K562 (cell line): ENCODE measurements at regions not wholly inside any gene's neighbourhood (a gene's known extent, or its start where the extent isn't known, plus 50 kb on each side); places are given as distances from the start of the nearest gene placed in this dataset.
A peak's percentile ranks its signal among the peaks of the same experiment; 100 is the strongest.

Experiments
- ATAC-seq: fragments of 200-7000 bp; cut with Tn5 transposase; 3 replicates; pipeline ENCODE4 v1.9.1; 2020; ENCODE audit warnings: moderate library complexity
- BruUV-seq: library from RNA; stranded (reverse); fragments of 400-500 nt; replicated peaks from 2 replicates; lab custom pipeline; 2021; lab: Mats Ljungman, UMichigan
- CTCF ChIA-PET: fragments of 300-600 bp; formaldehyde crosslinking; extraction: SDS; loops from one replicate; lab custom pipeline; 2021; ENCODE audit warnings: low intra/inter-chr PET ratio; lab: Yijun Ruan, JAX
- POLR2A ChIA-PET: fragments of 300-600, 350-650 bp; sonication (Branson Sonifier 250); formaldehyde crosslinking; extraction: SDS; loops from one replicate; lab custom pipeline; 2021; ENCODE audit warnings: antibody characterized with exemption, inconsistent platforms; lab: Yijun Ruan, JAX
- DNase-seq, 4 experiments: peaks; one replicate each; pipeline versions ENCODE4 v3.0.0 to v3.0.0-alpha.2; 2011 to 2018; ENCODE audit warnings: low spot score in 3 of 4, mixed read lengths in 3 of 4; ENCODE audit errors: extremely low read depth in 1 of 4
- FAIRE-seq: peaks from 2 replicates; lab custom pipeline; 2011; peaks lifted over from hg19 to GRCh38; lab: Jason Lieb, UNC
- H2AFZ ChIP-seq: 2 replicates; pipeline ENCODE4 v1.6.0; 2011; ENCODE audit warnings: low read depth, low read length, control low read depth, inconsistent platforms
- H3K27ac ChIP-seq: fragments of 200-600 bp; 3 replicates; pipeline ENCODE4 v1.8.0; 2011; ENCODE audit warnings: low read depth, mild to moderate bottlenecking, control low read depth, inconsistent platforms, low read length, moderate library complexity, mixed read lengths; ENCODE audit errors: extremely low read depth
- H3K27me3 ChIP-seq, 2 experiments: fragments of 300-600 bp in 1 of 2; 2 replicates in 1 of 2; 3 replicates in 1 of 2; pipeline versions ENCODE4 v1.6.0 to v1.8.0; 2011; ENCODE audit warnings: inconsistent platforms in 2 of 2, low read length in 2 of 2, mild to moderate bottlenecking in 1 of 2, mixed read lengths in 1 of 2, moderate library complexity in 1 of 2; ENCODE audit not compliant: control insufficient read depth in 2 of 2, insufficient read depth in 2 of 2
- H3K36me3 ChIP-seq: fragments of 300-600 bp; 3 replicates; pipeline ENCODE4 v1.8.0; 2011; ENCODE audit warnings: mild to moderate bottlenecking, low read length, inconsistent platforms; ENCODE audit not compliant: control insufficient read depth, insufficient read depth
- H3K4me1 ChIP-seq, 2 experiments: fragments of 200-600 bp in 1 of 2; replicated peaks in 1 of 2; 2 replicates in 1 of 2; 3 replicates in 1 of 2; pipeline versions ENCODE4 v1.5.1 to v1.8.0; 2011; ENCODE audit warnings: inconsistent platforms in 2 of 2, low read length in 2 of 2, mild to moderate bottlenecking in 1 of 2, mixed read lengths in 1 of 2, moderate library complexity in 1 of 2; ENCODE audit not compliant: control insufficient read depth in 2 of 2, insufficient read depth in 2 of 2
- H3K4me2 ChIP-seq: 2 replicates; pipeline ENCODE4 v1.6.1; 2011; ENCODE audit warnings: low read length, control low read depth, inconsistent platforms, mixed read lengths; ENCODE audit not compliant: insufficient read depth
- H3K4me3 ChIP-seq: fragments of 200-600 bp; sonication (generic), shearing (Covaris generic); 2 replicates; pipeline ENCODE4 v1.5.1; 2016; ENCODE audit warnings: control low read depth, inconsistent platforms
- H3K79me2 ChIP-seq: fragments of 200-600 bp; 3 replicates; pipeline ENCODE4 v1.8.0; 2011; ENCODE audit warnings: low read length, inconsistent platforms; ENCODE audit not compliant: control insufficient read depth, insufficient read depth
- H3K9ac ChIP-seq, 2 experiments: 2 replicates each; pipeline versions ENCODE4 v1.6.0 to v1.6.1; 2011; ENCODE audit warnings: low read depth in 2 of 2, low read length in 2 of 2, control low read depth in 1 of 2, inconsistent platforms in 1 of 2, mild to moderate bottlenecking in 1 of 2, mixed read lengths in 1 of 2; ENCODE audit not compliant: insufficient read depth in 1 of 2
- H3K9me1 ChIP-seq: one replicate; pipeline ENCODE4 v1.6.0; 2011; ENCODE audit warnings: inconsistent platforms, mild to moderate bottlenecking, low read length, moderate library complexity; ENCODE audit not compliant: control insufficient read depth, insufficient read depth
- H3K9me3 ChIP-seq: replicated peaks from 2 replicates; pipeline ENCODE4 v1.5.1; 2011; ENCODE audit warnings: low read depth, low read length, inconsistent platforms; ENCODE audit not compliant: control insufficient read depth, insufficient read depth
- H4K20me1 ChIP-seq: replicated peaks from 2 replicates; pipeline ENCODE4 v1.6.1; 2011; ENCODE audit warnings: low read length, inconsistent platforms, mixed read lengths; ENCODE audit not compliant: control insufficient read depth, insufficient read depth
- BMI1 ChIP-seq: fragments of 150-350 bp; IDR thresholded peaks from 2 replicates; pipeline ENCODE4 v1.6.1; 2014; ENCODE audit warnings: low read length
- DLX4 ChIP-seq: fragments of 250-450 bp; sonication (Bioruptor Pico); IDR thresholded peaks from 2 replicates; pipeline ENCODE4 v1.6.1; 2021; ENCODE audit warnings: mild to moderate bottlenecking
- EHMT2 ChIP-seq: fragments of 450-650 bp; IDR thresholded peaks from 2 replicates; pipeline ENCODE4 v1.6.1; 2018; ENCODE audit warnings: antibody characterized with exemption
- ERF ChIP-seq: fragments of 450-650 bp; formaldehyde crosslinking; IDR thresholded peaks from 2 replicates; pipeline ENCODE4 v1.4.0; 2020; ENCODE audit warnings: mild to moderate bottlenecking, mixed read lengths
- HNRNPUL1 ChIP-seq: fragments of 200-400 bp; formaldehyde crosslinking; IDR thresholded peaks from 2 replicates; pipeline ENCODE4 v1.6.1; 2017; ENCODE audit warnings: low read length
- HSF4 ChIP-seq: fragments of 250-450 bp; sonication (Bioruptor Pico); IDR thresholded peaks from 2 replicates; pipeline ENCODE4 v2.1.2; 2022; ENCODE audit warnings: mild to moderate bottlenecking, moderate library complexity, borderline replicate concordance
- MAFF ChIP-seq: IDR thresholded peaks from 2 replicates; pipeline ENCODE4 v1.6.1; 2012; ENCODE audit warnings: low read length, improper control_type of control experiment
- MAFG ChIP-seq: fragments of 450-650 bp; conservative IDR thresholded peaks from 2 replicates; pipeline ENCODE4 v1.6.1; 2016; ENCODE audit warnings: missing genetic modification characterization, missing compliant biosample characterization
- MAFK ChIP-seq: IDR thresholded peaks from 2 replicates; pipeline ENCODE4 v1.6.1; 2011; ENCODE audit warnings: low read length, improper control_type of control experiment
- MCM5 ChIP-seq: fragments of 450-650 bp; IDR thresholded peaks from 2 replicates; pipeline ENCODE4 v1.6.1; 2016; ENCODE audit warnings: low read depth
- PURB ChIP-seq: sonication (generic); formaldehyde crosslinking; IDR thresholded peaks from 2 replicates; pipeline ENCODE4 v1.9.0; 2021; ENCODE audit warnings: low read depth, mild to moderate bottlenecking, missing genetic modification reagents
- SMAD2 ChIP-seq: fragments of 150-350 bp; IDR thresholded peaks from 2 replicates; pipeline ENCODE4 v1.6.1; 2014; ENCODE audit warnings: low read depth, mild to moderate bottlenecking, low read length
- TAF9B ChIP-seq: fragments of 450-650 bp; IDR thresholded peaks from 2 replicates; pipeline ENCODE4 v1.6.1; 2018; ENCODE audit warnings: mild to moderate bottlenecking; ENCODE audit not compliant: partially characterized antibody
- TFAP4 ChIP-seq: sonication (generic); formaldehyde crosslinking; IDR thresholded peaks from 2 replicates; pipeline ENCODE4 v1.8.0; 2022; ENCODE audit warnings: missing genetic modification reagents, mild to moderate bottlenecking, moderate library complexity, borderline replicate concordance
- ZNF146 ChIP-seq: IDR thresholded peaks from one replicate; pipeline ENCODE4 v1.6.1; 2018; ENCODE audit warnings: missing compliant biosample characterization; ENCODE audit not compliant: unreplicated experiment
- ZNF316 ChIP-seq: fragments of 450-650 bp; IDR thresholded peaks from 2 replicates; pipeline ENCODE4 v1.6.1; 2016
- WGBS: fragments of 100-300 bp; shearing (Covaris generic); methylation state at CpG from one replicate; pipeline ENCODE4 v1.1.6; 2016; ENCODE audit warnings: low coverage, mixed read lengths; ENCODE audit not compliant: insufficient coverage; ENCODE audit errors: missing lambda C conversion rate; 5-methylcytosine and 5-hydroxymethylcytosine counted together
- in situ Hi-C: fragments of 300-500 bp; cut with MboI; formaldehyde crosslinking; loops from 4 replicates; pipeline ENCODE4 v1.15.0; 2018; ENCODE audit warnings: inconsistent platforms, mixed read lengths
- intact Hi-C: fragments of 100-400 bp; cut with micrococcal nuclease; formaldehyde crosslinking; loops from 2 replicates; pipeline ENCODE4 v1.14.2; 2022
- TF ChIP-seq, protein P1 (sequence below): sonication (generic); formaldehyde crosslinking; IDR thresholded peaks from 2 replicates; pipeline ENCODE4 v1.9.0; 2022; ENCODE audit warnings: mild to moderate bottlenecking, missing genetic modification reagents

GRCh38 chr13:83601539-83601938 lies 280.7 kb downstream of the SLITRK1 start (continued):
- TF ChIP-seq, protein P1, sequence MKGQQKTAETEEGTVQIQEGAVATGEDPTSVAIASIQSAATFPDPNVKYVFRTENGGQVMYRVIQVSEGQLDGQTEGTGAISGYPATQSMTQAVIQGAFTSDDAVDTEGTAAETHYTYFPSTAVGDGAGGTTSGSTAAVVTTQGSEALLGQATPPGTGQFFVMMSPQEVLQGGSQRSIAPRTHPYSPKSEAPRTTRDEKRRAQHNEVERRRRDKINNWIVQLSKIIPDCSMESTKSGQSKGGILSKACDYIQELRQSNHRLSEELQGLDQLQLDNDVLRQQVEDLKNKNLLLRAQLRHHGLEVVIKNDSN (CRISPR knock-in tag) = no peak
- TF ChIP-seq ZNF146 (CRISPR knock-in tag) (no peak), HSF4 (CRISPR knock-in tag) (no peak), EHMT2 (no peak)

DNA sequence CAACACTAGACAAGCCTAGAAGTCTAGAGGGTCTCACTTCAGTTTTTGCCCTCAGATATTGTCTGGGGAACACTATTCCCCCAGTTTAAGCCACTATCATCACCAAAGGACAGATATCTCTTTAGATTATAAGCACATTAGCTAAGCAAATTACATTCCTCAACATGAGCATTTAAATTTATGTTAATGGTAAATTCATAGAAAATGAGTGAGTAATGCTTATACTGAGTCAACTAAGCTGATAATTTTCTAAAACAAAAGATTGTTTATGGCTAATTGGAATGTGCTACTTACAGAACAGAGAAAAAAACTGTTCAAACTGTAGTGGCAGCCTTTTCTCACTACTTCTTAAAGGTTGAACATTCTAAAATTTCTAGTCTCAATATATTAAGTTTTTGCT lies 290.2 kb downstream of the SLITRK1 start:
- no TSS peak for BruUV-seq
- no peak for DNase-seq
- Histone ChIP-seq H3K4me2 (no peak overlapping the region), H3K79me2 (no peaks in the 10 kb centered on the region), H3K4me3 (no peak overlapping the region), H3K27me3 (no peaks in the 10 kb centered on the region), H2AFZ (no peak overlapping the region), H3K9me1 (no peaks in the 10 kb centered on the region), H3K4me1 (no peaks in the 10 kb centered on the region), H3K9me3 (no peaks in the 10 kb centered on the region), H3K27ac (no peak overlapping the region), H3K9ac (no peak overlapping the region), H4K20me1 (no peaks in the 10 kb centered on the region), H3K36me3 (no peaks in the 10 kb centered on the region)
- in situ Hi-C loops = no loop called here
- TF ChIP-seq MCM5 = no peak
- intact Hi-C loops = no loop called here
- FAIRE-seq = no peak
- POLR2A ChIA-PET = no interaction called here
- CTCF ChIA-PET = no interaction called here
- no peak for ATAC-seq

DNA sequence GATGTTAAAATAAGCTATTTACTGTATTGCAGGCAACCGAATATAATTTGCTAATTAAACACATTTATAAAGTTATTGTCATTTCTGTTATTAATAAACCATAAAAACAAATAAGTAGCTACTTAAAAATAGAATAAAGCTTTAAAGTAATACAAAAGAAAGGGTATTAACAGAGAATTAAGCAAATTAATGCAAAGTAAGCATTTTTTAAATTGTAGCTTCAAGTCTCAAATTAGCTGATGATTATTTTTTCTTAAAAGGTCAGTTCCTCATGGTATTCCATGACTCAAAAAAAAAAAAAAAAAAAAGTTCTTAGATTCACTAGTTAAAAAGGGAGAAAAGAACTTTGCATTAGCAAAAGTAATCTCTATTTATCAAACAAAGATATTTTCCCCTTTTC lies 292.5 kb downstream of the SLITRK1 start:
- no peak overlapping the region for H3K9ac ChIP-seq
- TF ChIP-seq MAFK (peak; percentile 83), BMI1 (no peak), TAF9B (no peak), PURB (CRISPR knock-in tag) (no peak), SMAD2 (no peak), MAFF (peak; percentile 73), MAFG (tag) (peak; percentile 49), ERF (CRISPR knock-in tag) (no peak), DLX4 (CRISPR knock-in tag) (no peak), HNRNPUL1 (no peak), ZNF316 (peak; percentile 75), TFAP4 (no peak)

More for the DNA sequence above, 292.5 kb downstream of the SLITRK1 start:
- Histone ChIP-seq H3K27me3 (no peaks in the 10 kb centered on the region), H3K4me1 (no peaks in the 10 kb centered on the region), H3K36me3 (no peaks in the 10 kb centered on the region), H4K20me1 (no peaks in the 10 kb centered on the region), H3K4me3 (no peak overlapping the region), H3K79me2 (no peaks in the 10 kb centered on the region), H3K4me2 (no peak overlapping the region), H3K9me1 (no peaks in the 10 kb centered on the region), H3K9me3 (no peaks in the 10 kb centered on the region), H2AFZ (no peak overlapping the region), H3K27ac (no peak overlapping the region)
- ChIA-PET POLR2A (no interaction called here), CTCF (no interaction called here)
- intact Hi-C loops (no loop called here), in situ Hi-C loops (no loop called here)
- no peak for ATAC-seq
- no peak for FAIRE-seq
- DNase-seq = no peak
- WGBS = 0% methylated on average over 1 of the region's 1 CpG
- no TSS peak for BruUV-seq
